NB4 (cell line): ENCODE measurements at regions not wholly inside any gene's neighbourhood (a gene's known extent, or its start where the extent isn't known, plus 50 kb on each side); places are given as distances from the start of the nearest gene placed in this dataset.
"Not testable (repeated sequence)": the region's sequence is repeated elsewhere in the genome, so short reads cannot be mapped to it uniquely, and the experiment has no call there.

Experiments
- DNase-seq: peaks from one replicate; pipeline ENCODE4 v3.0.0; 2010; ENCODE audit warnings: low read depth
- H3K4me3 ChIP-seq: one replicate; pipeline ENCODE4 v1.5.1; 2011; ENCODE audit warnings: mild to moderate bottlenecking, low read depth, low read length, moderate library complexity
- CTCF ChIP-seq: IDR thresholded peaks from one replicate; pipeline ENCODE4 v1.5.1; 2012; ENCODE audit warnings: low read depth, low read length
- MAX ChIP-seq: IDR thresholded peaks from 2 replicates; pipeline ENCODE4 v1.6.1; 2011; ENCODE audit warnings: low read depth, low read length
- MYC ChIP-seq: IDR thresholded peaks from 2 replicates; pipeline ENCODE4 v1.6.1; 2011; ENCODE audit warnings: low read depth, low read length
- POLR2A ChIP-seq: IDR thresholded peaks from 2 replicates; pipeline ENCODE4 v1.6.1; 2011; ENCODE audit warnings: mild to moderate bottlenecking; ENCODE audit not compliant: insufficient read length; ENCODE audit errors: extremely low read depth

GRCh38 chr7:118420888-118421287 is 196.4 kb downstream of the ANKRD7 start:
- TF ChIP-seq MYC = no peak
- no peak for TF ChIP-seq CTCF
- TF ChIP-seq MAX = no peak
- no peak for TF ChIP-seq POLR2A
- no peak for DNase-seq
- no peak overlapping the region for H3K4me3 ChIP-seq

- no peak for TF ChIP-seq MYC
- TF ChIP-seq CTCF = no peak
- no peak for TF ChIP-seq MAX
- no peak for TF ChIP-seq POLR2A
- DNase-seq = no peak
- no peak overlapping the region for H3K4me3 ChIP-seq
Measured at GRCh38 chr7:118429141-118429540, 204.6 kb downstream of the ANKRD7 start.

GRCh38 chr7:118436663-118437062 is 212.2 kb downstream of the ANKRD7 start:
- no peak overlapping the region for H3K4me3 ChIP-seq
- DNase-seq = no peak
- TF ChIP-seq POLR2A = no peak
- no peak for TF ChIP-seq MYC
- TF ChIP-seq CTCF = no peak
- TF ChIP-seq MAX = no peak

GRCh38 chr7:118449030-118449429 is 224.5 kb downstream of the ANKRD7 start:
- not testable (repeated sequence) for DNase-seq, H3K4me3 ChIP-seq

- DNase-seq = no peak
- TF ChIP-seq MAX (no peak), CTCF (no peak), MYC (no peak), POLR2A (no peak)
- H3K4me3 ChIP-seq = no peak overlapping the region
Measured at GRCh38 chr7:118449797-118450567, 225.5 kb downstream of the ANKRD7 start.

- TF ChIP-seq MYC = no peak
- no peak for TF ChIP-seq CTCF
- TF ChIP-seq POLR2A = no peak
- TF ChIP-seq MAX = no peak
- no peak for DNase-seq
- H3K4me3 ChIP-seq = no peak overlapping the region
Measured at GRCh38 chr7:118452128-118452527, 227.6 kb downstream of the ANKRD7 start.
